GM10266 (cell line): ENCODE measurements at regions not wholly inside any gene's neighbourhood (a gene's known extent, or its start where the extent isn't known, plus 50 kb on each side); places are given as distances from the start of the nearest gene placed in this dataset.
A peak's percentile ranks its signal among the peaks of the same experiment; 100 is the strongest.
"Not testable (repeated sequence)": the region's sequence is repeated elsewhere in the genome, so short reads cannot be mapped to it uniquely, and the experiment has no call there.

ENCODE experiments used
- DNase-seq: peaks from one replicate; pipeline ENCODE4 v3.0.0; 2012; ENCODE audit errors: extremely low spot score
- TF ChIP-seq, protein P1 (sequence below): IDR thresholded peaks from 2 replicates; pipeline ENCODE4 v1.5.1; 2012; ENCODE audit warnings: mild to moderate bottlenecking, low read depth; ENCODE audit not compliant: control insufficient read depth, insufficient read depth; ENCODE audit errors: missing control alignments

DNA sequence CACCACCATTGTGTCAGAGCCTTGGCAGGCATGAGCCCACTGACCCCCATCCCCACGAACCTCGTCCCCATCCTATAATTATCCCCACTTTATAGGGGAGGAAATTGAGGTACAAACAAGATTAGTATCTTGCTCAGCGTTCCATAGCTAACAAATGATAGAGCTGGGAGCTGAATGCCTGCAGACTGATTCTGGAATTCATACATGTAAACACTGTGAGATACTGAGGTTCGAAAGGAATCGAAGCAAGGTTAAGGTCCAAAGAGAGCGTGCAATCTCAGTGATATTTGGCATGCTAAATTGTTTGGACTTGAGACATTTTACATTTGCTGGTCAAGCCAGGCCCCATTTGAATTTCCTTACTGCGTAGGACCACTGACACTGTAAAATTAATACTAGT is 746.6 kb downstream of the COL12A1 start:
- TF ChIP-seq, protein P1, sequence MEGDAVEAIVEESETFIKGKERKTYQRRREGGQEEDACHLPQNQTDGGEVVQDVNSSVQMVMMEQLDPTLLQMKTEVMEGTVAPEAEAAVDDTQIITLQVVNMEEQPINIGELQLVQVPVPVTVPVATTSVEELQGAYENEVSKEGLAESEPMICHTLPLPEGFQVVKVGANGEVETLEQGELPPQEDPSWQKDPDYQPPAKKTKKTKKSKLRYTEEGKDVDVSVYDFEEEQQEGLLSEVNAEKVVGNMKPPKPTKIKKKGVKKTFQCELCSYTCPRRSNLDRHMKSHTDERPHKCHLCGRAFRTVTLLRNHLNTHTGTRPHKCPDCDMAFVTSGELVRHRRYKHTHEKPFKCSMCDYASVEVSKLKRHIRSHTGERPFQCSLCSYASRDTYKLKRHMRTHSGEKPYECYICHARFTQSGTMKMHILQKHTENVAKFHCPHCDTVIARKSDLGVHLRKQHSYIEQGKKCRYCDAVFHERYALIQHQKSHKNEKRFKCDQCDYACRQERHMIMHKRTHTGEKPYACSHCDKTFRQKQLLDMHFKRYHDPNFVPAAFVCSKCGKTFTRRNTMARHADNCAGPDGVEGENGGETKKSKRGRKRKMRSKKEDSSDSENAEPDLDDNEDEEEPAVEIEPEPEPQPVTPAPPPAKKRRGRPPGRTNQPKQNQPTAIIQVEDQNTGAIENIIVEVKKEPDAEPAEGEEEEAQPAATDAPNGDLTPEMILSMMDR: no peak
- no peak for DNase-seq

DNA sequence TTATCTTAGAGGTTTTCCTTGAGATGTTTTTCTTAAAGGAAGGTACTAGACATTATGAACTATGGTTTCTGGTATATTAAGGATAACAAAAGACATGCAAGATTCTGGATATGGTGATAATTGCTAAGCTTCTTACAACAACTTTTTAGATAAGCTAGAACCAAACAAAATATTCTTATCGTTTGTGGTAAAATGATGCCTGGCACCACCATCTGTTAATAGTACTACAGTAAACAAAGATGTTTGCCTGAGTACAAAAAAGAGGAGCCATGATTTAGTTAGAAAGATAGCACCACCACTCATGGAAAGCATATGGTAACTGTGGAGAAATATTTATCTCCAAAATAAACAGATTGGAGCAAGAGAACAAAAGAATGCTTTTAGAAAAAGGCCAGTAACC is 747.3 kb downstream of the COL12A1 start:
- TF ChIP-seq, protein P1: no peak
- no peak for DNase-seq

DNA sequence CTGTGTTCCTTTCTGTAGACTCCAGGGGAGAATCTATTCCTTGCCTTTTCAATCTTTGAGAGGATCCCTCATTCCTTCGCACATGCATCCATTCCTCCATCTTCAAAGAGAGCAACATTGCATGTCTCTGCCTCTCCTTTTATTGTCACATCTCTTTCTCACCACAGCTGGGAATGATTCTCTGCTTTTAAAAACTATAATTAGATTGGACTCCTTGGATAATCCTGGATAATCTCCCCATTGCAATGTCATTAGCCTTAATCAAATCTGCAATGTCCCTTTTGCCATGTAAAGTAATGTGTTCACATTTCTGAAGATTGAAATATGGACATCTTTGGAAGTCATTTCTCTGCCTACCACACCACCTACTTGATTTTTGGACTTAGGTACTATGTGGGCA is 750.1 kb downstream of the COL12A1 start:
- TF ChIP-seq, protein P1: no peak
- no peak for DNase-seq

DNA sequence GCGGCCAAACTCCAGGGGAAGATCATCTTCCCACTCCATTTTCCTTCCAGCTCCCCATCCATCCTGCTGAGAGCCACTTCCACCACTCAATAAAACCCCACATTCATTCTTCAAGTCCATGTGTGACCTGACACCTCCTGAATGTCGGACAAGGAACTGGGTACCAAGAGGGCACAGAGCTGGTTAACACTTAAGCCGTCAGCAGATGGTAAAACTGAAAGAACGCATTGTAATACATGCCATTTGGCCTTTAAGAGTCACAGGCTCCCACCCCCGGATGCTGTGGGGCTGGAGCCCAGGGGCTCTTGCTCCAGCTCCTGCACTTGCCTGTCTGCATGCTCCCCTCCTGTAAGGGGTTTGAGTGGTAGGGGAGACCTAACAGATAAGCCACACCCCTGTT is 753.9 kb downstream of the COL12A1 start:
- TF ChIP-seq, protein P1: no peak
- DNase-seq: no peak

DNA sequence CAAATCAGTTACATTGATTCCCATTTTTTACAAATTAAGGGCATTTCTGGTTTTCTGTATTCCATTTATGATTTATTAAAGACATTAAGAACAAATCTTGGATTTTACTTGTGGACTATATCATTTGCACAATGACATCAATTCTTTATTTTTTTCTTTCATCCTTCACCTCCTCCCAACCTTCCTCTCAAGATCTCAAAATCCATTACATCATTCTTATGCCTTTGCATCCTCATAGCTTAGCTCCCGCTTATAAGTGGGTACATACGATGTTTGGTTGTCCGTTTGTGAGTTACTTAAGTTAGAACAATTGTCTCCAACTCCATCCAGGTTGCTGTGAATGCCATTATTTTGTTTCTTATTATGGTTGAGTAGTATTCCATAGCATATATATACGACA is 752.8 kb downstream of the CD109 start:
- TF ChIP-seq, protein P1: no peak
- DNase-seq: no peak

DNA sequence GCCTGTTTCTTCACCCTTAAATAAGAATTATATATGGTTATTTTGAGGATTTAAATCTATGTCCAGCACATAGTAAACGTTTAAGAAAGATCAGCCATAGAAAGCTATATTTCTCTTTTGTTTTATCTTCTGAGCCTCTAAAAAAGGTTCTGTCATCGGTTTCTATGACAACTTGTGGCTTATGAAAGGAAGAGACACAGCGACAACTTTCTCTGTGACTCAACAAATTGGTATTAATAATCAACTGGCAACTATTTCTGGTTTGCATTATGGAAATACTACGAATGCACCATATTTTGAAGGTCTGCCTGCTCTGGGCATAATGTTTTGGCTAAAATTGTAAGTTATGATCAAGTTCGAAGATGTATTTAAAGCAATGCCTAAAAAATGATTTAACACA is 751.0 kb downstream of the CD109 start:
- DNase-seq: peak; percentile 32
- TF ChIP-seq, protein P1: no peak

DNA sequence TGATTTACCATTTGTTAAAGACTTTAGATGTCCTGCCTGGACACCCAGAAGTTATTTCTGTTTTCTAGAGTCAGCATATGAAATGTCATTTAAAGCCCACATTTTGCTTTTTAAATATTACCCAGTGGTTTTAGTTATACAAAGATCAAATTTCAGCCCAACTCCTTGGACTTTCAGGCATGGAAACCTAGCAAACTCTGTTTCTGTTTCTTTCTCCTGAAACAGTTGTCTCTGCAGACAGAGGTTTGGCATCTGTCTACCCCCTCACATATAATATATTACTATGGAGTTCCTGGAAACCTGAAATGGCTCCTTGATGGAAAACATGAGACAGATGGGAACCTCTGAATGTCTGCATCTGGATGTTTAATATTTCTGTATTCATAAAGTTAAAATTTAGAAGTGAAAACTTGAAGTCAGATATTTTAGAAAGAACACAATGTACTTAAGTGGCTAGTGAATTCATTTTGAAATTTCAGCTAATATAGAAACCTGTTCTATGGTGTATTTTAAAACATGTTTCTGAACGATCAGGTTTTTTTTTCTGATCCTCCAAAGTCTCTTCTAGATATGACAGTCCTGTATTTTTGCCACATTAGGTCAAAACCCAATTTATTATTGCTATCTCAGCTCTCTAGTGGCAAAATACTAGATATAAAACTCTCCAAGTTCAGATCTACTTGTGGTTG is 743.3 kb downstream of the CD109 start:
- TF ChIP-seq, protein P1: no peak
- no peak for DNase-seq

DNA sequence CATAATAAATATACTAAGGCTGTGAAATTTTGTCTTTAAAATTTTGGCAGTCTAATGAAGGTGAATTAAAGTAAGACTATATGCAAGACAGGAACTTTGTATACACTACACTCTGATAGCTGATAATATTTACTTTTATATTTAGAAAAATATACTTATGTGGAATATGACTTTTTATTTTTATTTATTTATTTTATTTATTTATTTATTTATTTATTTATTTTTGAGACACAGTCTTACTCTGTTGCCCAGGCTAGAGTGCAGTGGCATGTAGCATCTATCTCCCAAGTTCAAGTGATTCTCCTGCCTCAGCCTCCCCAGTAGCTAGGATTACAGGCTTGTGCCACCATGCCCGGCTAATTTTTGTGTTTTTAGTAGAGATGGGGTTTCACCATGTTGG is 742.4 kb downstream of the CD109 start:
- DNase-seq: not testable (repeated sequence)
